Keratinocyte (primary cell): ENCODE measurements at regions not wholly inside any gene's neighbourhood (a gene's known extent, or its start where the extent isn't known, plus 50 kb on each side); places are given as distances from the start of the nearest gene placed in this dataset.

Experiments
- CTCF ChIP-seq, 3 experiments: IDR thresholded peaks in 1 of 3; conservative IDR thresholded peaks in 1 of 3; optimal IDR thresholded peaks in 1 of 3; 2 replicates in 2 of 3; 3 replicates in 1 of 3; pipeline versions ENCODE3 to v1.5.1; 2011; ENCODE audit warnings: low read length in 3 of 3, mild to moderate bottlenecking in 3 of 3, moderate library complexity in 2 of 3, control low read depth in 1 of 3, inconsistent platforms in 1 of 3; ENCODE audit not compliant: insufficient read depth in 2 of 3; ENCODE audit errors: extremely low read depth in 1 of 3
- EZH2 ChIP-seq: IDR thresholded peaks from one replicate; pipeline ENCODE4 v1.6.1; 2012; ENCODE audit warnings: inconsistent platforms, mild to moderate bottlenecking, low read length, moderate library complexity

- TF ChIP-seq CTCF (optimal IDR thresholded peaks at IDR 0.05 in 1 of 3, IDR thresholded peaks at IDR 0.05 in 1 of 3, conservative IDR thresholded peaks at IDR 0.05 in 1 of 3; ENCODE audit: extremely low read depth in 1 of 3, insufficient read depth in 2 of 3, low read length in 3 of 3) (no peak), EZH2 (no peak)
These were observed 60.2 kb upstream of the MYL10 start for GRCh38 chr7:101688995-101689907.
